Small intestine (tissue), 7 donors: ENCODE measurements at regions not wholly inside any gene's neighbourhood (a gene's known extent, or its start where the extent isn't known, plus 50 kb on each side); places are given as distances from the start of the nearest gene placed in this dataset.
"Not testable (repeated sequence)": the region's sequence is repeated elsewhere in the genome, so short reads cannot be mapped to it uniquely, and the experiment has no call there.

Experiments
- DNase-seq, 2 donors: peaks; one replicate each; pipeline versions ENCODE4 v3.0.0 to v3.0.0-alpha.2; 2013
- FAIRE-seq: peaks from 2 replicates; lab custom pipeline; 2012; peaks lifted over from hg19 to GRCh38; lab: Jason Lieb, UNC
- H3K27ac ChIP-seq, 3 donors: one replicate each; pipeline ENCODE4 v1.5.1; 2013; ENCODE audit warnings: low read length in 2 of 3, mild to moderate bottlenecking in 2 of 3, control low read depth in 1 of 3, inconsistent platforms in 1 of 3, low read depth in 1 of 3, moderate library complexity in 1 of 3
- H3K27me3 ChIP-seq, 3 donors: one replicate each; pipeline ENCODE4 v1.6.1; 2013; ENCODE audit warnings: low read length in 3 of 3, inconsistent platforms in 1 of 3; ENCODE audit not compliant: control insufficient read depth in 3 of 3, insufficient read depth in 3 of 3
- H3K36me3 ChIP-seq, 3 donors: one replicate each; pipeline ENCODE4 v1.6.1; 2013; ENCODE audit warnings: low read length in 3 of 3, inconsistent platforms in 1 of 3, low read depth in 1 of 3, mild to moderate bottlenecking in 1 of 3, moderate library complexity in 1 of 3; ENCODE audit not compliant: control insufficient read depth in 3 of 3, insufficient read depth in 2 of 3
- H3K4me1 ChIP-seq, 3 donors: one replicate each; pipeline ENCODE4 v1.6.1; 2013; ENCODE audit warnings: low read length in 2 of 3, inconsistent platforms in 1 of 3, low read depth in 1 of 3, mild to moderate bottlenecking in 1 of 3, moderate library complexity in 1 of 3; ENCODE audit not compliant: control insufficient read depth in 3 of 3, insufficient read depth in 2 of 3
- H3K4me3 ChIP-seq, 3 donors: one replicate each; pipeline ENCODE4 v1.5.1; 2013; ENCODE audit warnings: low read length in 3 of 3, control low read depth in 1 of 3, inconsistent platforms in 1 of 3, low read depth in 1 of 3, mild to moderate bottlenecking in 1 of 3, moderate library complexity in 1 of 3
- H3K9me3 ChIP-seq, 2 donors: one replicate each; pipeline ENCODE4 v1.6.1; 2013; ENCODE audit warnings: low read depth in 1 of 2, low read length in 1 of 2; ENCODE audit not compliant: control insufficient read depth in 2 of 2, insufficient read depth in 1 of 2
- WGBS, 3 donors: extraction: QIAGEN DNeasy Blood & Tissue Kit; methylation state at CpG; one replicate each; pipeline ENCODE4 v1.1.7; 2013; 5-methylcytosine and 5-hydroxymethylcytosine counted together
- donor health status: healthy with polysubstance abuse.
- donor health status: control.
- donor health status: control.
- donor health status: Bipolar disorder and iron deficiency.
- donor health status: healthy.

- H3K4me1 ChIP-seq = peaks cover 0 to 23% (median 5%) of the 10 kb centered on the region in 3 donors
- H3K4me3 ChIP-seq = no peak overlapping the region
- no peak for FAIRE-seq
- no peaks in the 10 kb centered on the region for H3K9me3 ChIP-seq
- H3K27ac ChIP-seq = peak overlapping the region in 1 of 3 donors; percentile 77
- no peak for DNase-seq
- no peaks in the 10 kb centered on the region for H3K27me3 ChIP-seq
- WGBS, 3 donors = 62 to 76% (median 67%) methylated on average over 3 of the region's 3 CpGs
- H3K36me3 ChIP-seq = no peaks in the 10 kb centered on the region
These were observed 203.6 kb upstream of the PDZRN3 start for GRCh38 chr3:73828348-73828747.

GRCh38 chr3:73827725-73828211 lies 203.0 kb upstream of the PDZRN3 start:
- peak; percentile 87 to 93 for DNase-seq
- FAIRE-seq = no peak
- WGBS, 3 donors = 22 to 60% (median 40%) methylated on average over 2 of the region's 2 CpGs

DNA sequence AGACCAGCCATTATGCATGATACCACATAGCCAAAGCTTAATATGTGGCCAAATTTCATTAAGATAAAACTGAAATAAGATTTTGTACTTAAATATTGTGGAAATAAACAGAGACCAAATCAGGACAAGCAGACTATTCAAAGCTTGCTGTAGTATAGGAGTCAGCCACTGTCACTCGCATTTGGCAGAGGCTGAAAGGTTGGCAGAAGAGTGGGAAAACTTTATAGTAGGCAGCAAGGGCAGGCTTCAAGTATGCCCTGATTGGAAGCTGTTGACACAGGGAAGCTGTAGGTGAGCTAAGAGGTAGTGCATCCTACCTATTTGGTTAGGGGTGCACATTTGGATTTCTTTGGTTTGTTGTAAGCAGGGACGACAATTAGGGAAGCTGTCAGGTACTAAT lies 202.5 kb upstream of the PDZRN3 start:
- Histone ChIP-seq H3K4me1 (peaks cover 0 to 23% (median 5%) of the 10 kb centered on the region in 3 donors), H3K4me3 (no peak overlapping the region), H3K36me3 (no peaks in the 10 kb centered on the region), H3K27ac (peak overlapping the region; percentile 68 to 78 (median 77)), H3K27me3 (no peaks in the 10 kb centered on the region), H3K9me3 (peaks cover 0 to 2% of the 10 kb centered on the region in 2 donors)
- WGBS, 3 donors = 56 to 69% (median 59%) methylated on average over 2 of the region's 2 CpGs
- no peak for FAIRE-seq
- DNase-seq = no peak

More at GRCh38 chr3:73827725-73828211, 203.0 kb upstream of the PDZRN3 start:
- peak overlapping the region; percentile 68 to 78 (median 77) for H3K27ac ChIP-seq
- H3K4me3 ChIP-seq = no peak overlapping the region
- peaks cover 0 to 23% (median 5%) of the 10 kb centered on the region in 3 donors for H3K4me1 ChIP-seq
- H3K9me3 ChIP-seq = no peaks in the 10 kb centered on the region
- no peaks in the 10 kb centered on the region for H3K27me3 ChIP-seq
- no peaks in the 10 kb centered on the region for H3K36me3 ChIP-seq

DNA sequence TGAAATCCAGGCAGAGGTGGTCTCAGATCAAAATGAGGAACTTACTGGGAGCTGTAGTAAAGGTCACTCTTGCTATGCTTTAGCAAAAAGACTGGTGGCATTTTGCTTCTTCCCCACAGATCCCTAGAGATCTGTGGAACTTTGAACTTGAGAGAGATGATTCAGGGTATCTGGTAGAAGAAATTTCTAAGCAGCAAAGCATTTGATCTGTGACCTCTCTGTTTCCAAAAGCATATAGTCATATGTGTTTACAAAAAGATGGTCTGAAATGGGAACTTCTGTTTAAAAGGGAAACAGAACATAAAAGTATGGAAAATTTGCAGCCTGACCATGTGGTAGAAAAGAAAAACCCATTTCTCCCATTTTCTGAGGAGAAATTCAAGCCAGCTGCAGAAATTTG lies 196.2 kb upstream of the PDZRN3 start:
- not testable (repeated sequence) for H3K27me3 ChIP-seq, H3K27ac ChIP-seq, H3K4me3 ChIP-seq, DNase-seq, H3K4me1 ChIP-seq, FAIRE-seq, H3K36me3 ChIP-seq
- peaks cover 0 to 12% of the 10 kb centered on the region in 2 donors for H3K9me3 ChIP-seq

DNA sequence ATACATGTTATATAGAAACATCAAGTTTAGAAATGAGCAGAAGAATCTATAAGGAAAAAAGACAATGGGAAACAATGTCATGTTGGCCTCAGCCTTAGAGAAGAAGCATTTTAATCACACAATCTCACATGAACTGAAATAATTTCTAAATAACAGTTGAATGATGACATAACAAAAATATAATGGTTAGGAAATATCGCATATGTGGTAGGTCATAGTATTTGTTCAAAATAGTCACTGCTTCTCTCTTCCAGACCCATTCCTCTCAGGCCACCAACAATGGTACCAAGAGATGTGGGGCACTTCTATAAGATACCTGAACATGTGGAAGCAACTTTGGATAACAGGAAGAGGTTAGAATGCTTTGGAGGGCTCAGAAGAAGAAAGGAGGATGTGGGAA lies 195.7 kb upstream of the PDZRN3 start:
- Histone ChIP-seq H3K4me1 (peaks cover 0 to 10% (median 0%) of the 10 kb centered on the region in 3 donors), H3K27ac (no peak overlapping the region), H3K27me3 (no peaks in the 10 kb centered on the region), H3K4me3 (no peak overlapping the region), H3K36me3 (no peaks in the 10 kb centered on the region), H3K9me3 (peaks cover 0 to 12% of the 10 kb centered on the region in 2 donors)
- 98 to 100% (median 98%) methylated on average over 1 of the region's 1 CpG for WGBS, 3 donors
- DNase-seq (no peak), FAIRE-seq (no peak)

DNA sequence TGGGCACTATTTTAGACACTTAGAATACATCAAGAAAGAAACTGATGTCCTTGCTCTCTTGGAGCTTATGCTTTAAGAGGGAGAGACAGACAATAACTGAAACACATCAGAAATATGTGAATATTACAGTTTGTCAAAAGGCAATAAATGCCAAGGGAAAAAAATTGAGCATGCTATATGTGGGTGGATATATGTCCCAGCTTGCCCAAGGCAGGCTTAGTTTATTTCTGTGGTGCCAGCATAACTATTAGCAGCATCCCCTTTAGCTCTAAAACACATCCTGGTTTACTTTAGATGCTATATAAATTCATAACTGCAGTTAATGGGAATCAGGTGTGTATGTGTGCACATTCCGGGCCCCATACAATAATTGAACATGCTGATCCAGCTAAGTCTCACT lies 191.2 kb upstream of the PDZRN3 start:
- DNase-seq = no peak
- FAIRE-seq = no peak
- H3K36me3 ChIP-seq = no peaks in the 10 kb centered on the region
- no peak overlapping the region for H3K27ac ChIP-seq
- no peaks in the 10 kb centered on the region for H3K9me3 ChIP-seq
- peaks cover 0 to 21% (median 0%) of the 10 kb centered on the region in 3 donors for H3K4me1 ChIP-seq
- no peaks in the 10 kb centered on the region for H3K27me3 ChIP-seq
- WGBS, 3 donors = 88 to 97% (median 92%) methylated on average over 1 of the region's 1 CpG
- H3K4me3 ChIP-seq = no peak overlapping the region

DNA sequence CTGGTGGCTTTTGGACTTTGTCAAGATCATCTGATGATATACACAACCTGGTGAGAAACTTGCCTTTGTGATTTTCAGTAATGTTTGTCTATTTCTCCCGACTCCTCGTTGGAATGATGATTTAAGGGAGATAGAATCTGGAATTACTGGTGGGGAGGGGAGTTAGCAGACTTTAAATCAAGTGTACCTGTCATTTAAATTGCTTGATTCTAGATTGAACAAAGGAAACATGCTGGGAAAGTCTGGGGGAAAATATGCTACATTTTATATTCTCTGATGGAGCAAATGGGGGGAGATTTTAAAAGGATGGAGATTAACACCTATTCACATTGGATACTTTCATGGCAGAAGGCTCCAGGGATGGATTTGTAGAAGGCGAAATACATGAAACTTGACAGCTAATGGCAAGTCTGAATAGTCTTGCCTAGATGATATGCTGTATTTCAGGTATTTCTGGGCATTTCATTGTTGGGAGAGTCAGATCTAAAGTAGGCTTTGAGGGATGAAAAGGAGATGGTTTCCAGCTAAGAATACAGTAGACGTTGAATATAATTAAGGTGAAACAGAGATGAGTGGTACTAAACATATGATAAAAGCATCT lies 189.1 kb upstream of the PDZRN3 start:
- DNase-seq = no peak
- H3K4me3 ChIP-seq = no peak overlapping the region
- no peaks in the 10 kb centered on the region for H3K27me3 ChIP-seq
- H3K4me1 ChIP-seq = peaks cover 0 to 22% (median 0%) of the 10 kb centered on the region in 3 donors
- WGBS, 3 donors = 81 to 89% (median 81%) methylated on average over 4 of the region's 4 CpGs
- FAIRE-seq = no peak
- H3K36me3 ChIP-seq = no peaks in the 10 kb centered on the region
- H3K27ac ChIP-seq = no peak overlapping the region
- H3K9me3 ChIP-seq = no peaks in the 10 kb centered on the region

DNA sequence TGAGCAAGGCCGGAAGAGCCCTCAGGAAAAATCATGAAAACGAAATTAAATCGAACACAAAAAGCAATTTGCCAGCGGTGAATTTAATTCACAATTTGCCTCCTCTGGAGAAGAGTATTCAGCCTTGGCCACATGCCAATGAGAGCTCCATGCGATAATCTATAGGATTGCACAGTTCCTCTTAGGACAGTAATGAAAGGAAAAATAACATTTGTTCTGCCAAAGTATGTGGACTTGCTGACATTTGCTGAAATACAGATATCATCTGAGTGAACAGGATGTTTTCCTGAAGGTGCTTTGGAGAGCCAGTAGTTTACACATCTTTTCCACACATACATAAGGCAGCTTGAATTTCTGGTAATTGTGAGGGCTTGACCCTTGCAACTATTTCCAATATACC lies 188.6 kb upstream of the PDZRN3 start:
- DNase-seq = peak in 1 of 2 donors; percentile 44
- no peaks in the 10 kb centered on the region for H3K9me3 ChIP-seq

More for the DNA sequence above, 188.6 kb upstream of the PDZRN3 start:
- FAIRE-seq = no peak
- H3K27ac ChIP-seq = no peak overlapping the region
- 53 to 78% (median 54%) methylated on average over 5 of the region's 5 CpGs for WGBS, 3 donors
- H3K4me3 ChIP-seq = no peak overlapping the region
- H3K36me3 ChIP-seq = no peaks in the 10 kb centered on the region
- H3K27me3 ChIP-seq = no peaks in the 10 kb centered on the region
- H3K4me1 ChIP-seq = peaks cover 0 to 24% (median 0%) of the 10 kb centered on the region in 3 donors
